HG03135 (cell line): ENCODE measurements at regions not wholly inside any gene's neighbourhood (a gene's known extent, or its start where the extent isn't known, plus 50 kb on each side); places are given as distances from the start of the nearest gene placed in this dataset.

Experiments used
- ATAC-seq: cut with Tn5 transposase; IDR thresholded peaks from one replicate; pipeline ENCODE4 v1.9.1; 2021; ENCODE audit warnings: mild to moderate bottlenecking, moderate library complexity; ENCODE audit not compliant: unreplicated experiment

DNA sequence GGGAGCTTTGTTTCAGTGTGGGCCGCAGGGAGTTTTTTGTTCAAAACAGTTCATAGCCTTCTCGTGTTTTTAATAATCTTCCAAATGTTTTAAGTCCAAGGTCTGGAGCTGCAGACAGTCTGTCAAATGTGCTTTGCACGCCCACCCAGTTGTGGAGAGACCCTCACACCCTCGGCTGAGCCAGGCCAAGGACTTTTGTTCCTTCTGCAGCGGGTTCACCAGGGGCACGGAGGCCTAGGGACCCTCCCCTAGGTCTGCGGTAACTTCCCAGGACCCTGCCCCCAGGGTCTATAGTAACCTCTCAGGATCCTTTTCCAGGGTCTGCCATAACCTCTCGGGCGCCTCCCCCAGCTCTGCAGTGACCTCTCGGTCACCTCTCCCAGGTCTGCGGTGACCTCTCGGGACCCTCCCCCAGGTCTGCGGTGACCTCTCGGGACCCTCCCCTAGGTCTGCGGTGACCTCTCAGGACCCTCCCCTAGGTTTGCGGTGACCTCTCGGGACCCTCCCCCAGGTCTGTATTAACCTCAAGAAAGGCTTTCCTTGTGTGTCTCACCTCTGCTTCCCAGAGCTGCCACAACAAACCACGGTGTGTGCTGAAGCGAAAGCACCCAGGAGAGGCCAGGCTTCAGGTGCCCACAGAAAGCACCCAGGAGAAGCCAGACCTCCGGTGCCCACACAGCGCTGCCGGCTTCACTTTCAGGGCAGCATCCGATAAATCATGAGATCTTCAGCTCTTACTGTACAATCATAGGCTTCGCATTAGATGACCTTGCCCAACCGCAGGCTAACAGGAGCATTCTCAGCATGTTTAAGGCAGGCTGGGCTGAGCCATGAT lies 301.9 kb upstream of the SALL3 start:
- no peak for ATAC-seq

DNA sequence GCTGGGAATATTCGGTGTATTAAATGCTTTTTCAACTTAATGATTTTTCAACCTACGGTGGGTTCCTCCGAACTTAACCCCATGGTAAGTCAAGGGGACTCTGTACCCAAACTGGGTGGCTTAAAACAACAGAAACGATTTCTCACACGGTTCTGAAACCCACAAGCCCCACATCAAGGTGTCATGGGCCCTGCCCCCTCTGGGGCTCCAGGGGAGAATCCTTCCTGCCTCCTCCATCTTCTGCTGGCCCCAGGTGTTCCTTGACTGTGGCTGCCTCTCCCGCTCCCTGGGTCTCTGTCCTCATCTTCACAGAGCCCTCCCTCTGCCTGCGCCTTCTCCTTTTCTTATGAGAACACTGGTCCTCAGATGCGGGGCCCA lies 301.3 kb upstream of the SALL3 start:
- ATAC-seq, result no peak

DNA sequence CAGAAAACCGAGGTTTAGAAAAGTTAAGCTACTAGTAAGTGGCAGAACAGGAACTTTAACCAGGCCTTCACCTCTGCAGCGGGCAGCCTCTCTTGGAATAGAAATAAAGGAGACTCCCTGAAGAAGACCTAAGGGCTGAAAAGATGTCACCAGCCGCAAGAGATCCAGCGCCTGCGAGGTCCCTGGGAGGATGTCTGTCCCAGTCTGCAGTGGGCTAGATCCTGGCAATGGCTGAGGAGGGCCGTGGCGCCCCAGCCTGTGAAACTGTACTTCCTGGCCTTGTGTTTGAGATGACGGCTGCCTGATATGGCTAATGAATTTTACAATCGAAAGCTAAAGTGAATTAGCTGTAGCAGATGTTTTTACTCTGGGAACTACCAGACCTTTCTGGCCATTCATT lies 300.6 kb upstream of the SALL3 start:
- no peak for ATAC-seq

DNA sequence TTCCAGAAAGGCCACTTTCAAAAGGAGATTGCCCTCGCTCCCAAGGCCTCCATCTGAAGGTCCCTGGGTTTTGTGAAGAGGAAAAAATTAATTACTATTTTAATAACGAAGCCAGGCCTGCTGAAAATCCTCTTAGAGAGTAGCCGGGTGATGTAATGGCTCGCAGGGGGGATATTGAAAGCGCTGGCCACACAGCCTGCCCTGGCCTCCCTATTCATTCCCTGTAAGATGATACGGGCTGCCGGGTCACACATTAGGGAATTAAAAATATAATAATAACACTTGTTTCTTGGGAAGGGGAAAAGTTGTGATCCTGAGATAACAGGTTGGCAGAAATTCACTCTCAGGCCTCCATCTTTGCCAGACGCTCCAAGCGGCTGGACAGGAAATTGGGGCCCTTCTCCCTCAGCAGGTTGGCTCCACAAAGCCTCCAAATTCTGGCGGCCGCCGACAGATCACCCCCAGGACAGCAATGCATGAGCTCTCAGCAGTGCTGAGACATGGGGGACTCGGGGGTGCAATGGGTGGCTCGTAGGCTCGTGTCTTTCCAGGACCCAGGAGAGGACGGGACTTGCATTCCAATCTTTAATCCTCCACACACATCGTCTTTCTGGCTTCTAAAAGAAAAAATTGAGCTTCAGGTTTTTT lies 299.9 kb upstream of the SALL3 start:
- ATAC-seq, result no peak

DNA sequence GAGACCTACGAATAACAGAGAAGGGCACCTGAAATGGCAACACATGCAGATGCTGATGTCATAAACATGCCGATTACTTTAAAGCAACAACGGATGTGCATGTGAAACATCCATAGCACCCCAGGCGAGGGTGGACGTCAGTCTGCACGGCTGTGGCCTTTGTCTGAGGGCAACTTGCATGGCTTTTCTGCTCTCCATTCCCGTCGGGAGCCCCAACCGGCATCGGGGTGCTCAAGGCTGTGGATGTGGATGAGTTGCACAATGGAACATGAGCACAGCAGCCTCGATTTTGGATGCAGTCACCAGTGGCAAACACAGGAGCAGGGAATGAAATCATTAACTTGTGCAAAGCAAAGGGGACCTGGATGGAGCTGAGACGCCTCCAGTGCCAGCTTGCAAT lies 298.2 kb upstream of the SALL3 start:
- ATAC-seq, result no peak

DNA sequence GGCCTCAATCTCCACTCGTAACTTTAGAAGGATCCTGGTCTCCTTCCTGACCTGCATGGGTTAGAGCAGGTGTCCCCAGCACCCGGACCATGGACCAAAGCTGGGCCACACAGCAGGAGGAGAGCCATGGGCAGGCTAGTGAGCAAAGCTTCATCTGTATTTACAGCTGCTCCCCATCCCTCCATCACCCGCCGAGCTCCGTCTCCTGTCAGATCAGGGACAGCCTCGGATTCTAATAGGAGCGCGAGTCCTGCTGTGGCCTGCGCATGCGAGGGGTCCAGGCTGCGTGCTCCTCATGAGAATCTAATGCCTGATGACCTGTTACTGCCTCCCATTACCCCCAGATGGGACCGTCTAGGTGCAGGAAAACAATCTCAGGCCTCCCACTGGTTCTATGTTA lies 297.7 kb upstream of the SALL3 start:
- no peak for ATAC-seq

DNA sequence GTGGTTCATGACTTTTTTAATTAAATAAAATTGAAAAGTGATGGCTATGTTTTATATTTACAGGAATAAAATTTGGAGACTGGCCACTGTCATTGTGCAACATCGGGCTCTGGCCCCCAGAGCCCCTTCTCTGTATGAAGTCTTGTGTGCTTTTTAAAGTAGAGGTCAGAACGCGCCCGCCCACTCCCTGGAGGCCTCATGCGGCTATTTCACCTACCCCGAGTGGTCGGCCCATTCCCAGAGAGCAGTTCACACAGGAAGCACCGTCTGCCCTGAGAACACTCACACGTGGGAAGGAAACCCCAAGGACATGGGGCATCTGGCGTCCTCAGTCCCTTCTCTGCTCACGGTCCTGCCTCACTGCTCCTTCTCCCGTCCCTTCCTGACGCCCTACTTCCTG lies 296.9 kb upstream of the SALL3 start:
- no peak for ATAC-seq

DNA sequence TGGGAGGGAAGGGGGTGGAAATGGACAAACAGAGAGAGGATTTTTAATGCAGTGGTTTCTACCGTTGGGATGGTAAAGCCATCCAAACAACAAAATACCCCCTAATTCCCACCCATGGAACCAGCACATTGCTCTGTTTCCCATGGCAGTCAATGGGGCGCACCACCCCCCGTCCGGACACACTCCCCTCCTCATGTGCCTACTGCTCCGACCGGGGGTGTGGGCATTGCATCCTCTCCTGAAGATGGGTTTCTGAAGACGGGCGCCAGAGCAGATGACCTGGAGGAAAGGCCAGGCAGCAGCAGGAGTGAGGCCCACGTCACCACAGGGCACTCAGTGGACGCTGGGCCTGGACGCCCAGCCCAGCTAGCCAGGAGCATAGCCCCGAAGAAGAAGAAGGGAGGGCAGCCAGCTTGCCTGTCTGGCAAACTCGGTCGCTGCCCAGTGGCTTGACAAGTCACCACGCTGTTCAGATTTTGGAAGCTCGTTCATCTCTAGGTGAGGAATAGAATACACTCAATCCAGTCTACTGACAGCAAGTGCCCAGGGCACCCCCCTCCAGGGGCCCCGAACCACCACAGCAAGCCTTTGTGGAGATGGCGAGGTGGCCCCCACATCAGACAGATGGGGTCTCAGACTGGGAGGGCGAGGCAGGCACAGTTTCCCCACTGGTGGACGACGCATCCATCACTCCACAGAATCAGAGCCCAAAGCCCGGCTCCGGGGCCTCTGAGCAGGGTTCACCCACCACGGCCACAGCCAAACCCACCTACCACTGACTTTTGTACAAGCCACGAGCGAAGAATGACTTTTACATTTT lies 296.2 kb upstream of the SALL3 start:
- no peak for ATAC-seq

DNA sequence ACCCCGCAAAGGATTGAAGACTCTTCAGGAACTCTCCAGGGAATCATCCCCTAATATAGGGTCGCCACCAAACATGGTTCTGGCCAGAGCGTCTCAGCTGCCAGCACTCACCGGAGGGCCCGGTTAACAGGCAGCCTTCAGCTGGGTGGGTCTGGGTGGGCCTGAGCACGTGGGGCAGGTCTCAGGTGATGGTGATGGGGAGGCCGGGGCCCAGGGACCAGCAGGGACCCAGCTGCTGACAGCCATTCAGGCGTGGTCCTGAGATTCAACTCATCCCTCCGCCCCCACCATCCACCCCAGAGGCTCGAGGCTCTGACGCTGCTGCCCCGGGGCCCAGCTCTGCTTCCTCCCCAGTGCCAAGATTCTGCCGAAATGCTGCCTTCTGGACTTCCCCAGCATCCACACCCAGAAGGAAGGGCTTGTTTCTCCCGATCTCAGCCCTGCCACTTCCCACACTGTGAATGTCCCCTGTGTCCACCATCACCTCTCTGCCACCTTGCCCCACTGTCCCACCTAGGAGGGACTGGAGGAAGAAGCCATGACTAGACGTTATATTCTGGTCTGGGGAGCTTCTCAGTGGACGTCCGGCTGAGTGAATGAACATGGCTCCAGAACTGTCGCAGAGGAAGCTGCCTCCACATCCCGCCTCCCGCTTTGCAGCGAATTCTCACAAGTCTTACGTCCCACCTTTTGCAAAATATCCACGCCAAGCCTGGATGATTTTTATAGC lies 294.2 kb upstream of the SALL3 start:
- no peak for ATAC-seq

DNA sequence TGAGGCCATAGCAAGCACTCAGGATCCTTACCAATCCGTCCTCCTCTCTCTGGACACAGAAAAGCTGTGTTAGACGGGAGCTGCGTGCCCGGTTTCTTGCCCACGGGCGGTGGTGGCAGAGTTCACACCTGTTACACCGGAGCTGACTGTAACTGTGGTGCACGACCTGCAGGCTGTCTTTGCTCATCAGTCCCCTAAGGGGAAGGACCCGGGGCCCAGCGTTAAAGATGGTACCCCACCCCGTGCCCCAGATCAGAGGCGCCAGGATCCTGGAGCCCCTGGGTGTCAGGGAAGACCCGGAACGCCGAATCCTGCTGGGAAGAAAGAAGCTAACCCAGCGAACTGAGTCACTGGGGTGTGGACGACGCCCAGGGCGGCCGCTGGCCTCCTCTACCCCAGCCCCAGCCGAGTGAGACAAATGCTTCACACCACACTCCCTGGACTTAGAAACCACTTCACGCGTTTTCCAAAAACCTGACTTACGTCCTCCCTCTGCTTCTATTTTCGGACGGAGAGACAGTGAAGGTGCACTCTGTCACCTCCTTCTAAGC lies 293.6 kb upstream of the SALL3 start:
- no peak for ATAC-seq

DNA sequence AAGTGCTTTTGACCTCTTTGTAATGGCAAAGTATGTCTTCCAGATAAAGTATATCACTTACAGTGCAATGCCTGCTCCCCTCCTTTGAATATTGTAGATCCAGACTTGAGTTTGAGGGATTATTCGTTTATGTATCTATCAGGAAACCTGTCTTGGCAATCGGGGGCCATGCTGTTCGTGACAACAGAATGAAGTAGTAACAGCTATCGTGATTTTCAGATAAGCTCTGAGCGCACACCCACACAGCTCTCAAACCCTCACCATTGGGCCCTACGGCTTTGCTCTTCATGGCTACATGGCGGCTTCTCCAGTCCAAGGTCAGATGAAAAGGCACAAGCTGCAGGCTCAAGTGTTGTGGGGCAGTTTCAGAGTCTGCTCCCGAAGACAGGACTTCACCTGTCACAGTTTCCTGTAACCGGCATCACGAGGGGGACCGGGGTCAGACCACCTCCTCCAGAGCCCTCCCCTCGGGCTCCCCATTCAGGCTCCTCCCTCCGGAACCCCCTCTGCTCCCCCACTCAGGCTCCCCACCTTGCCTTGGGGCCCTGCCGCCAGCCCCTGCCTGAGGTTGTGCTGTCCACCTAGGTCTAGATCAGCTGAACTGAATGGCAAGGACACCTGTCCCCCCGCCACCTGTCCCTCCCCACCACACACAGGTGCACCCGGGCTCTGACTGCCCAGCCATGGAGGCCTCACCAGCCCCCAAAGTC lies 292.5 kb upstream of the SALL3 start:
- no peak for ATAC-seq

DNA sequence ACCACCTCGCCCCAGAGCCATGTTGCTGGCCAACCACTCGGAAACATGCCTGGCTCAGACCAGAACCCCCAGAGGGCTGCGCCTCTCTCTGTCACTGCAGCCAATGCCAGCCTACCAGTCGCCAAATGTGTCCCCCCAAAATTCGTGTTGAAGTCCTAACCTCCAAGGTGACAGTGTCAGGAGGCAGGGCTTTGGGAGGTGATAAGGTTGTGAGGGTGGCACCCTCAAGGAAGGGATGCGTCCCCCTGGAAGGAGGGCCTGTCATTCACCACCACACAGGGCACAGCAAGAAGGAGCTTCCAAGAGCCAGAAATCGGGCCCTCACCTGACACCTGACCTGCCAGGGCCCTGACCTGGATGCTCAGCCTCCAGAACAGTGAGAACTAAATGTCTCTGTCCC lies 291.9 kb upstream of the SALL3 start:
- no peak for ATAC-seq

DNA sequence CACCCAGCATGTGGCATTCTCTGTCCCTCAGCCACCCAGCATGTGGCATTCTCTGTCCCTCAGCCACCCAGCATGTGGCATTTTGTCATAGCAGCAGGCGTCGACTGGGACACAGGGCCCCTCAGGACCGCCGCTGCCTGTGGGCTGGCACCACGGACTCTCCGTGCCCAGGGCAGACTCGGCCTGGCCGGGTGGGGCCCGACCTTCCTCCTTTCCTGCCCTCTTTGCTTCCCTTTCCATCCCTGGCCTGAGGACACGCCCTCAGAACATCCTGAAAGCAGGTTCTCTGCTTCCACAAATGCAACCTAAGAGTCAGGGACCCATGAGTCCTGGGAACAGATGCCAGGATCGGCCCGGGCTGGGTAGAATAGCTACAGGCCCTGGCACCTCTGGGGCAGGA lies 291.4 kb upstream of the SALL3 start:
- no peak for ATAC-seq

DNA sequence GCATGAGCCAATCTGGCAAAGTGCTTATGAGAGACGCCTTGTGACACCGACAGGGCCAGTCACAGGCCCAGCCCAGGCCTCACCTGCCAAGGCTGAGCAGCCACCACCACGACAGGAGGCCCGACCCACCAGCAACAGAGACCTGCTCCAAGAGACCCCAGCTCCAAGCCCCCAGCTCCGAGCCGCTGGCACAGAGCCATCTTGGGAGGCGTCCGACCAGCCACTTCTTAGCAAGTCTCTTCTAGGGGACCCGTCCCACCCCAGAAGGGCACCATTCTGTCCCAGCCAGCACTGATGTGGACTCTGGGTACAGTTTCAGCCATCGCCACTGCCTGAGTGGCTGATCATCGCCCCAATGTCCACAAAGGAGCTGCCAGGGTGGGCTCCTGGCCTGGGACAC lies 290.7 kb upstream of the SALL3 start:
- no peak for ATAC-seq

DNA sequence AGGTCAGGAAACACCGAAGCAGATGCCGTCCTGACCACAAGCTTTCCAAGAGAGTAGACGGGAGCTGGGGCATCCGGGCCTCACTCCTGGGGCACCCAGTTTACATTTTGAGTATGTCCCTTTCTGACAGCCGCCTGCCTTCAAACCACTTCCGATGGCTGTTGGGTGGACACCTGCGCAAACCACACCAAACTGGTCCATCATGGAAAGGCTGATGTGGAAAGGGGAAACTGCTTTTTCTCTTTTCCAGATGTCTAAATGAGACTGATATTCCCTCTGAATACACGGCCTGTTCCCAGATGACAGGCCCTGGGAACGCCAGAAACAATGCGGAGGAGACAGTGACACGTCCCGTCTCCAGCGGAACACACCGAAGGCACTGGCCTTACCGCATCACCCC lies 290.0 kb upstream of the SALL3 start:
- no peak for ATAC-seq

DNA sequence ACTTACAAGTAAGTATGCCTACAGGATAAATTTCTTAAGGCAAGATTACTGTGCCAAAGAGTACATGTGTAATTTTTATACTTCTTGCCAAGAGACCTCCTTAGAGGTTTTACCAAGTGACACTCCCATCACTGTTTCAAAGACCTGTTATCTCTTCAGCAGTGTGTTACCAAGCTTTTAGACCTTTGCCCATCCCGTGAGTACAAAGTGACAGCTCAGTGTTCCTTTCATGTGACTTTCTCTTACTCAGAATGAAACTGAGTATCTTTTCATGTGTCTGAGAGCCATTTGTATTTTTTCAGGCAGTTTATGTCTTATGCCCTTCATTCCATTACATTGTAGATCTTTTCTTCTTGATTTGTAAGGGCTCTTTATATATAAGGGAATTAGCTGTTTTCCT lies 287.5 kb upstream of the SALL3 start:
- ATAC-seq, result no peak

DNA sequence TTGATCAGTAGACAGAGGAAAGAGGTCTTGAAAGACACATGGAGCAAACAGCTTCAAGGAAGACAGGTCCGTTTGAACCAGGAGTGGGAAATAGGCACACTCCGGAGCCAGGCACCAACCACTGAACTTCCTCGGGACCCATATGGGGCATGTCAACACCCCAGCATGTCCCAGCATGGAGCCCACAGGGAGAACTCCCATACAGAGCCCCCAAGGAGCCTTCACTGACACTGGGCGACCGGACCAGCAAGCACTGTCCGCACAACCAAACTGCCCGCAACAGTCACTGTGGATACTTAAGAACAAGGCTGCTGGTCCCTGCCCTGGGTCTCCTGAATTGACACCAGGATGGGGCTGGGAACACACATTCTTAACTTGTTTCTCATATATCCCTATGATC lies 286.2 kb upstream of the SALL3 start:
- no peak for ATAC-seq

DNA sequence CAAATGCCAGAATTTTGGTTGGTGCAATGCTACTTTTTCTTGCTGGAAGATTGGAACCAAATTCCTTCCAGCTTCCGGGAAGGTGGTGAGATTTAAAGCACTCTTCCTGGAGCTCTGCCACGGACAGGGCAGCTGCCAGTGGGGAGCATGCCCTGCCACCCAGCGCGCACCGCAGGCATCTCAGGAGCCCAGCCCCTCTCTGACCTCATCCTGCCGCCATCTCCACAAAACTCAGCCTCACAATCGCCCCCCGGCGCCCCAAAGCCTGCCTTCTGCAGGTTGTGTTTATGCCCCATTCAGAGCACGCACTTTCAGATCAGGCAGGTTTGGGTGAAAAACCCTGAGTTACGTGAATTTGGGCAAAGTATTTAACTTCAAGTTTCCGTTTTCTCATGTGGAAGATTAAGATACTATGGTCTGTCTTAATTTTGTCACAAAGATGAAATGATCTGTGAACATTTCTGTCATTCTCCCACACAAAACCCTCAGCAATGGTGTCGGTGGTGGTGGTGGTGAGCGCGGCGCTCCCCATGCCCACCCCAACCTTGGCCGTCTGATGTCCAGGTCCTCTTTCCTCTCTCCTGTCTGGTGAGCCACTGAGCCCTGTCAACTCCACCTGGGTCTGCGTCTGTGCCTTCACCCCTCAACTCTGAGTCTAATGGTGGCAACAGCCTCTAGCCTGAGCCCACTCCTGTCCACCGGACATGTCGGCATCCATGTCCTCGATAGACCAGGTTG lies 282.8 kb upstream of the SALL3 start:
- no peak for ATAC-seq

DNA sequence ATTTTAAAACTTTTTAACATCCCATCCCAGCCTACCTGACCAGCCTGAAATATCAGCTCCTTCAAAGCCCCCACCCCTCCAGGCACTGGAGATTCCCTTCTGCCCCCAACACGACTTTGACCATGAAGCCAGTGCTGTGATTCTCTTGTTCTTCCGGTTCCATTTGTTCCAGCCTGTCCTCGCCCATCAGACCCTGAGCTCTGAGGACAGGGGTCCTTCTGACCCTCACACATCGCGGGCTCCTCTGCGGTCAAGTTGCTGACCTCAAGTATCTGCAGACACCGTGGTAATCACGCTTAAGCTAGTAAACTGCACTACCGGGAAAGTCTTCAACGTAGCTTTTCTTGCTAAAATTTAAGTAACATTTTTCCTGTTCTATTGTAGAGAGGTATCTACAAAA lies 282.2 kb upstream of the SALL3 start:
- ATAC-seq, result no peak

DNA sequence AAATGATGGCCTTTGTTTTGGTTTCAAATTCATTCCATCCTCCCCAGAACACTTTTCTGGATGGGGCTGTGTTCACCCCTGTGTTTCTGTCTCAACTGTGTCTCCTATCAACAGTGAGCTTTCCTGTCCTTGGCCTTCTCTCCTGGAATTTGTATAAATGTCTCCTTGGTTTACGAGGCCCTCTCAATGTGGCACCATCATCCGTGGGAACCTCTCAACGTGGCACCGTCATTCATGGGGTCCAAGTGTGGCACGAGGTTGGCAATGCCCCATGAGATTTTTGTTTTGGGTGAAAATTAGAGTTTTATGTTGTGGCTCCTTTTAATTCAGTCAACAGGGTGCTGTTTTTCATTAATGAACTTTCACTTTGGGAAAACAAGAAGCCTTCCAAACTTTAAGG lies 280.7 kb upstream of the SALL3 start:
- no peak for ATAC-seq
